Mesothelial cell of epicardium (in vitro differentiated cells): ENCODE measurements at regions not wholly inside any gene's neighbourhood (a gene's known extent, or its start where the extent isn't known, plus 50 kb on each side); places are given as distances from the start of the nearest gene placed in this dataset.

Source experiments
- DNase-seq, 2 experiments: peaks; one replicate each; pipeline ENCODE4 v3.0.0; 2021; ENCODE audit warnings: low spot score in 2 of 2; ENCODE audit not compliant: unreplicated experiment in 2 of 2
- H3K27ac Mint-ChIP-seq: 2 replicates; pipeline ENCODE4 v1.8.0; 2021; ENCODE audit warnings: mixed read lengths
- H3K27me3 Mint-ChIP-seq: 2 replicates; pipeline ENCODE4 v1.8.0; 2021; ENCODE audit warnings: low read depth, mixed read lengths
- H3K36me3 Mint-ChIP-seq: 2 replicates; pipeline ENCODE4 v1.8.0; 2021; ENCODE audit warnings: mixed read lengths
- H3K4me1 Mint-ChIP-seq: 2 replicates; pipeline ENCODE4 v1.8.0; 2021; ENCODE audit warnings: mixed read lengths
- H3K4me3 Mint-ChIP-seq: 2 replicates; pipeline ENCODE4 v1.8.0; 2021; ENCODE audit warnings: mild to moderate bottlenecking, moderate library complexity, mixed read lengths
- H3K9me3 Mint-ChIP-seq: 2 replicates; pipeline ENCODE4 v1.8.0; 2021; ENCODE audit warnings: mixed read lengths
- CTCF ChIP-seq: fragments of 200-600 bp; sonication (generic); IDR thresholded peaks from one replicate; pipeline ENCODE4 v1.5.0; 2021; ENCODE audit warnings: antibody characterized with exemption; ENCODE audit not compliant: unreplicated experiment

GRCh38 chrX:3257471-3257870 lies 89.0 kb downstream of the MXRA5 start:
- DNase-seq = no peak
- Mint-ChIP-seq H3K4me1 (peaks cover 7% of the 10 kb centered on the region), H3K27ac (no peak overlapping the region), H3K4me3 (no peak overlapping the region), H3K27me3 (no peaks in the 10 kb centered on the region), H3K9me3 (peaks cover 25% of the 10 kb centered on the region), H3K36me3 (peaks cover 4% of the 10 kb centered on the region)
- no peak for TF ChIP-seq CTCF

- Mint-ChIP-seq H3K27me3 (no peaks in the 10 kb centered on the region), H3K4me1 (peaks cover 7% of the 10 kb centered on the region), H3K27ac (no peak overlapping the region), H3K36me3 (peaks cover 4% of the 10 kb centered on the region), H3K4me3 (no peak overlapping the region), H3K9me3 (peaks cover 24% of the 10 kb centered on the region)
- DNase-seq = no peak
- no peak for TF ChIP-seq CTCF
These were observed 89.6 kb downstream of the MXRA5 start for GRCh38 chrX:3256868-3257267.

GRCh38 chrX:3252744-3253143 lies 93.7 kb downstream of the MXRA5 start:
- no peak for DNase-seq
- Mint-ChIP-seq H3K9me3 (peaks cover 11% of the 10 kb centered on the region), H3K4me1 (peaks cover 15% of the 10 kb centered on the region), H3K27ac (peak overlapping the region; percentile 19), H3K36me3 (no peaks in the 10 kb centered on the region), H3K4me3 (no peak overlapping the region), H3K27me3 (no peaks in the 10 kb centered on the region)
- no peak for TF ChIP-seq CTCF

GRCh38 chrX:3250966-3251365 lies 95.5 kb downstream of the MXRA5 start:
- no peak for TF ChIP-seq CTCF
- Mint-ChIP-seq H3K27ac (no peak overlapping the region), H3K4me1 (peaks cover 24% of the 10 kb centered on the region), H3K36me3 (no peaks in the 10 kb centered on the region), H3K4me3 (no peak overlapping the region), H3K27me3 (no peaks in the 10 kb centered on the region), H3K9me3 (peaks cover 7% of the 10 kb centered on the region)
- no peak for DNase-seq

GRCh38 chrX:3244955-3245354 lies 101.5 kb downstream of the MXRA5 start:
- no peak for DNase-seq
- H3K27ac Mint-ChIP-seq = peak overlapping the region; percentile 95
- peaks cover 30% of the 10 kb centered on the region for H3K4me1 Mint-ChIP-seq
- H3K36me3 Mint-ChIP-seq = no peaks in the 10 kb centered on the region
- no peak overlapping the region for H3K4me3 Mint-ChIP-seq
- TF ChIP-seq CTCF = no peak
- H3K9me3 Mint-ChIP-seq = peaks cover 17% of the 10 kb centered on the region
- peaks cover 4% of the 10 kb centered on the region for H3K27me3 Mint-ChIP-seq

GRCh38 chrX:3244203-3244743 lies 102.2 kb downstream of the MXRA5 start:
- TF ChIP-seq CTCF = no peak
- Mint-ChIP-seq H3K9me3 (peaks cover 11% of the 10 kb centered on the region), H3K4me1 (peaks cover 29% of the 10 kb centered on the region), H3K4me3 (peak overlapping the region; percentile 7), H3K27me3 (peaks cover 4% of the 10 kb centered on the region), H3K36me3 (no peaks in the 10 kb centered on the region), H3K27ac (peak overlapping the region; percentile 95)
- no peak for DNase-seq
